PFSK-1 (cell line): ENCODE measurements at regions not wholly inside any gene's neighbourhood (a gene's known extent, or its start where the extent isn't known, plus 50 kb on each side); places are given as distances from the start of the nearest gene placed in this dataset.

Experiments
- FOXP2 ChIP-seq: optimal IDR thresholded peaks from 2 replicates; pipeline ENCODE3; 2011; ENCODE audit warnings: borderline replicate concordance, control low read depth, inconsistent platforms; ENCODE audit not compliant: insufficient read depth; ENCODE audit errors: extremely low read length, extremely low read depth
- POLR2AphosphoS5 ChIP-seq: IDR thresholded peaks from 2 replicates; pipeline ENCODE4 v1.6.1; 2012; ENCODE audit warnings: low read depth, mild to moderate bottlenecking, control low read depth, low read length, moderate library complexity
- SIN3A ChIP-seq: IDR thresholded peaks from 2 replicates; pipeline ENCODE4 v1.6.1; 2012; ENCODE audit warnings: mild to moderate bottlenecking, low read length, moderate library complexity, borderline replicate concordance; ENCODE audit not compliant: insufficient read depth
- TAF1 ChIP-seq: IDR thresholded peaks from 2 replicates; pipeline ENCODE4 v1.6.1; 2012; ENCODE audit warnings: low read length, control low read depth, borderline replicate concordance; ENCODE audit not compliant: insufficient read depth
- TF ChIP-seq, protein P1 (sequence below), 2 experiments: IDR thresholded peaks; 2 replicates each; pipeline versions ENCODE4 v1.6.1 to v1.8.0; 2011 to 2012; ENCODE audit warnings: low read depth in 2 of 2, low read length in 2 of 2, control low read depth in 1 of 2, inconsistent platforms in 1 of 2, mild to moderate bottlenecking in 1 of 2, moderate library complexity in 1 of 2; ENCODE audit not compliant: insufficient read depth in 1 of 2

DNA sequence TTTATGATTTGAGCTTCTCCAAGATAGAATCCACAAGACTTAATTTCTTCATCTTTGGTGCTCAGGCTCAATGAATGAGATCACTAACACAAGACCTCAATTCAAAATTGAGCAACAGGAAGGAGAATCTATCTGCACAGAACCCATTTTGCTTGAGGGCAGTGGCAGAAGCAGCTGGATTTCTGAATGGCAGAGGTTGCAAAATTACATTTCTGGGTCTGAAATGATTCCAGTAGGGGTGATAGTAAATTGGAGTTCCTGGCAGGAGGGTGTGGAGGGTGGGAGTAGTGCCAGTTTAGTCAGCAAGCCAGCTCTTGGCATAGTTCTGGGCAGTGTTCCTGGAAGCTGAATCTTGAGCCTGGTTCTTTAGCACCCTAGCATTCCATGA, 281.1 kb downstream of the SLC7A11 start:
- TF ChIP-seq FOXP2 (no peak), SIN3A (no peak), POLR2AphosphoS5 (no peak), TAF1 (no peak; the same call in 1 of the 2 replicates)
- TF ChIP-seq, protein P1, sequence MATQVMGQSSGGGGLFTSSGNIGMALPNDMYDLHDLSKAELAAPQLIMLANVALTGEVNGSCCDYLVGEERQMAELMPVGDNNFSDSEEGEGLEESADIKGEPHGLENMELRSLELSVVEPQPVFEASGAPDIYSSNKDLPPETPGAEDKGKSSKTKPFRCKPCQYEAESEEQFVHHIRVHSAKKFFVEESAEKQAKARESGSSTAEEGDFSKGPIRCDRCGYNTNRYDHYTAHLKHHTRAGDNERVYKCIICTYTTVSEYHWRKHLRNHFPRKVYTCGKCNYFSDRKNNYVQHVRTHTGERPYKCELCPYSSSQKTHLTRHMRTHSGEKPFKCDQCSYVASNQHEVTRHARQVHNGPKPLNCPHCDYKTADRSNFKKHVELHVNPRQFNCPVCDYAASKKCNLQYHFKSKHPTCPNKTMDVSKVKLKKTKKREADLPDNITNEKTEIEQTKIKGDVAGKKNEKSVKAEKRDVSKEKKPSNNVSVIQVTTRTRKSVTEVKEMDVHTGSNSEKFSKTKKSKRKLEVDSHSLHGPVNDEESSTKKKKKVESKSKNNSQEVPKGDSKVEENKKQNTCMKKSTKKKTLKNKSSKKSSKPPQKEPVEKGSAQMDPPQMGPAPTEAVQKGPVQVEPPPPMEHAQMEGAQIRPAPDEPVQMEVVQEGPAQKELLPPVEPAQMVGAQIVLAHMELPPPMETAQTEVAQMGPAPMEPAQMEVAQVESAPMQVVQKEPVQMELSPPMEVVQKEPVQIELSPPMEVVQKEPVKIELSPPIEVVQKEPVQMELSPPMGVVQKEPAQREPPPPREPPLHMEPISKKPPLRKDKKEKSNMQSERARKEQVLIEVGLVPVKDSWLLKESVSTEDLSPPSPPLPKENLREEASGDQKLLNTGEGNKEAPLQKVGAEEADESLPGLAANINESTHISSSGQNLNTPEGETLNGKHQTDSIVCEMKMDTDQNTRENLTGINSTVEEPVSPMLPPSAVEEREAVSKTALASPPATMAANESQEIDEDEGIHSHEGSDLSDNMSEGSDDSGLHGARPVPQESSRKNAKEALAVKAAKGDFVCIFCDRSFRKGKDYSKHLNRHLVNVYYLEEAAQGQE (IDR thresholded peaks at IDR 0.05; ENCODE audit: insufficient read depth in 1 of 2, low read depth in 2 of 2, low read length in 2 of 2), result no peak

DNA sequence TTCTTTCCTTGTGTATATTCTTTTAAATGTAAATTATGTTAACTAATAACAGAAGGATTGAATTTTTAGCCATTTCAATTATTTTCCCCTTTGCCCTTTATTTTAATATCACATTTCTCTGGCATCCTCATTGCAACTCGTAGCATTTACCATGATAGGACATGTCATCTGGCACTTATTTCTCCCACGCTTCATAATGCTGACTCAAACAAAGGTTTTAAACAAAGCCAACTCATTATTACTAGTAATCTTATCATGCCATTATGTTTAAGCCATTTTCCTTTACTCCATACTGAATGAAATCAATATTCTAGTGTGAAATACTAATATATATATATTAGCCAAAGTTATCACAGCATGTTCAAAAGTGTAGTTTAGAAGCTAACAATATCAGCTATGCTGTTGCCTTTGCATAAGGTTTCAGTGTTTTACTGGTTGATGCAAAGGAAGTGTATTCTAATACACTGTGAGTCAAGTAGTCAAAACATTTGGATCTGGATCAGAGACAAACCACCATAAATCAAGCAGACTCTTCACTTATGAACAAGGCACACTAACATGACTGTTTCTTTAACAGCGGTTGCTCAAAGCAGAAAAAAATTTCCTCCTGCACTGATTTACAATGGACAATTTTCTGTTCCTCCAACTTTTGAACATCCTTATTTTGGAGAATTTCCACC, 281.6 kb downstream of the SLC7A11 start:
- no peak for TF ChIP-seq SIN3A
- TF ChIP-seq, protein P1 (IDR thresholded peaks at IDR 0.05; ENCODE audit: insufficient read depth in 1 of 2, low read depth in 2 of 2, low read length in 2 of 2), result no peak

DNA sequence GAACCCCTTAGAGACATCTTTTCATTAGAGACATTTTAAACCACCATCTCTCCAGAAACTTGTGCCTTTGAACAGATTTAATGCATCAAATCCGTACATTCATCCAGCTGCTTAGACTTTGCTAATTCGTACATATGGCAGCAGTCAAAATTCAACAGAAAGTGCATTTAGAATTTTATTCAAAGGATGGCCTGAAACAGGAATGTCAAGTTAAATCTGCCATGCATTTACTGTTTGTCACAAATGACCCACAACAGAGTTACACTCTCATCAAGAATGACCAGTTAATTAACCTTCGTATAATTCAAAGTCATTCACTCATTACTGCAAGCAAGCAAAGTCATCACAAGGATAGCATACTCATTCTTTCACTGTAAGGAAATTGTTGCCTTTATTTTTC, 284.3 kb downstream of the SLC7A11 start:
- no peak for TF ChIP-seq FOXP2

DNA sequence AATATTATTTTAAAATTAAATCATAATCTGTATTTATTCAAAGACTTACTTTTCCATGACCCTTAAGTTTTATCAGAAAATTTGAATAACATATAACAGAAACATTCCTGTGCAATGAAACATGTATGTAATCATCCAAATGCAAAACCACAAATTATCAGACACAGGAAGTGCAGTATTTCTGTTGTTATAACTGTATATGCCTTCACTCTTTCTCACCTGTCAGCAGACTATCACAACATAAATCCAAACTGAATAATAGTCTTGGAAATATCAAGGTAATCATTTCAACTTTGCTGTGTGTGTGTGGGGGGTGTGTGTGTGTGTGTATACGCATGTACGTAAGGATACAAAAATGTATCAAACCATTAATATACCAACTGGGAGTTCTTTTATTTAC, 285.9 kb downstream of the SLC7A11 start:
- TF ChIP-seq TAF1, result no peak
- no peak for TF ChIP-seq POLR2AphosphoS5
- TF ChIP-seq SIN3A, result no peak
- TF ChIP-seq, protein P1 (IDR thresholded peaks at IDR 0.05; ENCODE audit: insufficient read depth in 1 of 2, low read depth in 2 of 2, low read length in 2 of 2), result no peak
- no peak for TF ChIP-seq FOXP2

DNA sequence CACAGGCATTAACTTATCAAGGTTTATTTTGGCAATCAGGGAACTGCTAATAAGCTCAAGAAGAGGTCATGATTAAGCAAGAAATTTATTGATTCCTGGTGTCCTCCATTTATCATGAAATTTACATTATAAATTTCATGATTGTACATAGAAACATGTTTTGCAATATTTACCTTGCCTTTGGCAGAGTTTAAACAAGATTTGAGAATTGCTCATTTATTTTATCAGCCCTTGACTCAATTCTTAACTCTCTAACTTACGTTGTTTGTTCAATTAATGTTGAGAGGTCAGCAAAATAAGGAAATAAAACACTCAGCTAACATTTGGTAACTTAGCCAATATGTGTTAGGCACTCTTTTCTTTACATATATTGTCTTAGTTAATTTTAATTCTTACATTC, 286.6 kb downstream of the SLC7A11 start:
- TF ChIP-seq SIN3A, result no peak
- TF ChIP-seq, protein P1 (IDR thresholded peaks at IDR 0.05; ENCODE audit: insufficient read depth in 1 of 2, low read depth in 2 of 2, low read length in 2 of 2), result no peak
- no peak for TF ChIP-seq TAF1
- TF ChIP-seq FOXP2, result no peak
